B cell (primary cell): ENCODE measurements at regions not wholly inside any gene's neighbourhood (a gene's known extent, or its start where the extent isn't known, plus 50 kb on each side); places are given as distances from the start of the nearest gene placed in this dataset.

Experiments used
- ATAC-seq: fragments of 200-7000 bp; cut with Tn5 transposase; one replicate; pipeline ENCODE4 v1.10.0; 2021; ENCODE audit warnings: low read depth, mild to moderate bottlenecking, moderate number of reproducible peaks, moderate library complexity
- CTCF ChIA-PET: fragments of 350-600 bp; sonication (Branson Sonifier 250); formaldehyde crosslinking; loops from one replicate; lab custom pipeline; 2021; ENCODE audit warnings: antibody characterized with exemption, inconsistent platforms; lab: Charles Lee
- POLR2A ChIA-PET: fragments of 350-600 bp; sonication (Branson Sonifier 250); formaldehyde crosslinking; loops from one replicate; lab custom pipeline; 2021; ENCODE audit warnings: antibody characterized with exemption; lab: Charles Lee
- DNase-seq: peaks from one replicate; pipeline ENCODE4 v3.0.0; 2013
- H2AFZ ChIP-seq: 2 replicates; pipeline ENCODE4 v1.6.1; 2012; ENCODE audit warnings: mild to moderate bottlenecking, low read depth, low read length; ENCODE audit not compliant: insufficient read depth, poor library complexity, severe bottlenecking
- H3K27ac ChIP-seq, 2 donors: 1 replicate in 1 of 2; 2 replicates in 1 of 2; pipeline ENCODE4 v1.5.1; 2012 to 2013; ENCODE audit warnings: low read length in 2 of 2, mild to moderate bottlenecking in 2 of 2, moderate library complexity in 1 of 2
- H3K27me3 ChIP-seq, 4 experiments: fragments of 200-600 bp in 1 of 4; sonication (generic) in 1 of 4; replicated peaks in 1 of 4; 1 replicate in 2 of 4; 2 replicates in 2 of 4; pipeline versions ENCODE4 v1.6.1 to v1.7.0; 2013 to 2016; ENCODE audit warnings: low read length in 3 of 4, mild to moderate bottlenecking in 2 of 4, mixed read lengths in 1 of 4, moderate library complexity in 1 of 4; ENCODE audit not compliant: insufficient read depth in 4 of 4, control insufficient read depth in 3 of 4; ENCODE audit errors: control extremely low read depth in 1 of 4
- H3K36me3 ChIP-seq, 2 experiments: replicated peaks in 1 of 2; 1 replicate in 1 of 2; 2 replicates in 1 of 2; pipeline versions ENCODE4 v1.6.1 to v1.7.1; 2013; ENCODE audit warnings: low read length in 1 of 2; ENCODE audit not compliant: insufficient read depth in 2 of 2, control insufficient read depth in 1 of 2; ENCODE audit errors: control extremely low read depth in 1 of 2, extremely low read depth in 1 of 2
- H3K4me1 ChIP-seq, 2 donors: fragments of 200-600 bp in 1 of 2; sonication (generic) in 1 of 2; 1 replicate in 1 of 2; 2 replicates in 1 of 2; pipeline versions ENCODE4 v1.5.1 to v1.6.1; 2013 to 2017; ENCODE audit warnings: low read length in 2 of 2; ENCODE audit not compliant: control insufficient read depth in 2 of 2, insufficient read depth in 2 of 2
- H3K4me2 ChIP-seq: replicated peaks from 2 replicates; pipeline ENCODE3; 2012; ENCODE audit warnings: mild to moderate bottlenecking, low read depth, low read length; ENCODE audit not compliant: poor library complexity, severe bottlenecking
- H3K4me3 ChIP-seq, 5 experiments: fragments of 200-600 bp in 1 of 5; sonication (generic) in 1 of 5; 1 replicate in 3 of 5; 2 replicates in 2 of 5; pipeline versions ENCODE4 v1.5.1 to v1.7.0; 2011 to 2016; ENCODE audit warnings: low read length in 4 of 5, mild to moderate bottlenecking in 4 of 5, low read depth in 2 of 5, control low read depth in 1 of 5, moderate library complexity in 1 of 5; ENCODE audit not compliant: insufficient read depth in 1 of 5; ENCODE audit errors: control extremely low read depth in 1 of 5, extremely low read depth in 1 of 5
- H3K79me2 ChIP-seq: fragments of 200-600 bp; sonication (generic); one replicate; pipeline ENCODE4 v1.6.0; 2016; ENCODE audit warnings: low read length; ENCODE audit not compliant: control insufficient read depth, insufficient read depth
- H3K9ac ChIP-seq: fragments of 200-600 bp; sonication (generic); 2 replicates; pipeline ENCODE4 v1.6.1; 2017; ENCODE audit warnings: mild to moderate bottlenecking, low read length, moderate library complexity
- H3K9me3 ChIP-seq, 3 donors: one replicate each; pipeline versions ENCODE4 v1.6.1 to v1.7.1; 2013; ENCODE audit warnings: low read length in 2 of 3; ENCODE audit not compliant: control insufficient read depth in 2 of 3, insufficient read depth in 1 of 3; ENCODE audit errors: control extremely low read depth in 1 of 3
- H4K20me1 ChIP-seq: 2 replicates; pipeline ENCODE4 v1.6.0; 2012; ENCODE audit warnings: mild to moderate bottlenecking, low read length; ENCODE audit not compliant: insufficient read depth, control insufficient read depth, poor library complexity, severe bottlenecking
- H3K27ac Mint-ChIP-seq: one replicate; pipeline ENCODE4 v1.8.0; 2021; ENCODE audit warnings: mixed read lengths
- H3K27me3 Mint-ChIP-seq: one replicate; pipeline ENCODE4 v1.8.0; 2021; ENCODE audit warnings: mixed read lengths
- H3K4me1 Mint-ChIP-seq: one replicate; pipeline ENCODE4 v1.8.0; 2021; ENCODE audit warnings: mixed read lengths
- H3K4me3 Mint-ChIP-seq: one replicate; pipeline ENCODE4 v1.8.0; 2021; ENCODE audit warnings: mixed read lengths
- H3K9me3 Mint-ChIP-seq: one replicate; pipeline ENCODE4 v1.8.0; 2022; ENCODE audit warnings: mixed read lengths; ENCODE audit not compliant: insufficient read depth
- CTCF ChIP-seq: fragments of 200-600 bp; IDR thresholded peaks from one replicate; pipeline ENCODE4 v1.8.0; 2022; ENCODE audit warnings: antibody characterized with exemption, mild to moderate bottlenecking
- EZH2 ChIP-seq: IDR thresholded peaks from 2 replicates; pipeline ENCODE4 v1.6.1; 2012; ENCODE audit warnings: borderline replicate concordance, low read depth, mild to moderate bottlenecking, moderate library complexity, low read length; ENCODE audit not compliant: insufficient read depth, poor library complexity, severe bottlenecking
- WGBS: methylation state at CpG from one replicate; pipeline ENCODE4 v1.1.5; 2013; ENCODE audit warnings: missing lambda C conversion rate; ENCODE audit not compliant: insufficient coverage; 5-methylcytosine and 5-hydroxymethylcytosine counted together
- intact Hi-C: fragments of 100-400 bp; cut with micrococcal nuclease; formaldehyde crosslinking; loops from one replicate; pipeline ENCODE4 v1.10.0; 2022

DNA sequence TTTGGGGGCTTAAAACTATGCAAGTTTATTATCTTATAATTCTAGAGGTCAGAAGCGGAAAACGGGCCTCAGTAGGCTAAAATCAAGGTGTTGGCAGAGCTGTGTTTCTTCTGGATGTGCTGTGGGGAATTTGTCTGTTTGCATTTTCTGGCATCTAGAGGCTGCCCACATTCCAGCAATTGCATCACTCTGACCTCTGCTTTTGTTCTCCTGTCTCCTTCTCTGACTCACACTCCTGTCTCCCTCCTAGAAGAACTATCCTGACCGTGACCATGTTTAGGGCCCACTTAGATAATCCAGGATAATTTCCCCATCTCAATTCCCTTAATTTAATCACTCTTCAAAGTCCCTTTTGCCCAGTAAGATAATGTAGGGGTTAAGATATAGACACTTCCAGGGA, 127.4 kb upstream of the DEPDC1 start:
- Histone ChIP-seq H3K36me3 (no peaks in the 10 kb centered on the region), H3K4me3 (no peak overlapping the region), H3K27ac (no peak overlapping the region), H2AFZ (no peak overlapping the region), H3K9me3 (peaks cover 2 to 17% (median 12%) of the 10 kb centered on the region in 3 donors), H3K27me3 (no peaks in the 10 kb centered on the region), H3K4me2 (no peak overlapping the region), H3K4me1 (no peaks in the 10 kb centered on the region), H4K20me1 (no peaks in the 10 kb centered on the region), H3K9ac (no peak overlapping the region), H3K79me2 (no peaks in the 10 kb centered on the region)
- ChIA-PET POLR2A (no interaction called here), CTCF (no interaction called here)
- intact Hi-C loops: no loop called here
- Mint-ChIP-seq H3K27ac (no peak overlapping the region), H3K9me3 (no peaks in the 10 kb centered on the region), H3K27me3 (no peaks in the 10 kb centered on the region), H3K4me1 (no peaks in the 10 kb centered on the region), H3K4me3 (no peak overlapping the region)
- WGBS: 90% methylated on average over 2 of the region's 3 CpGs
- TF ChIP-seq CTCF: no peak
- no peak for TF ChIP-seq EZH2
- DNase-seq (no peak), ATAC-seq (no peak)

DNA sequence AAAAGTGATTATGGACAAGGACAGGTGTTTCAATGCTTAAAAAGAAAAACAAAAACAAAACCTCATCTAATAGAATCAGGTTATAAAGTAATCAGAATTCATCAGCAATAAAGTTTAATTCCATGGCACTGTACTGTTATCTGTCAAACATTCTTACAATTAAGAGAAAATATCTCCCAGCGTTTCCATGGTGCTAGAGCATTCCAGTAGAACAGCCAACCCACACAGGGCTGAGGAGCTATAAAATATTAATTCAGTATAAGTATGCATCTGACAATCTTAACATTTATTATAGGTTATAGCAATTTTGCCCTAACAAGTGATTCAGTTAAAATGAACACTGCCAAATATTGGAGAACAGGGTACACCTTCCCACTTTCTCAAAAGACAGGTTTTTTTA, 128.7 kb upstream of the DEPDC1 start:
- Mint-ChIP-seq H3K4me3 (no peak overlapping the region), H3K4me1 (no peaks in the 10 kb centered on the region), H3K9me3 (no peaks in the 10 kb centered on the region), H3K27me3 (no peaks in the 10 kb centered on the region), H3K27ac (no peak overlapping the region)
- H2AFZ ChIP-seq: no peak overlapping the region
- CTCF ChIA-PET: no interaction called here
- peaks cover 2 to 9% (median 5%) of the 10 kb centered on the region in 3 donors for H3K9me3 ChIP-seq
- ATAC-seq: no peak
- no peaks in the 10 kb centered on the region for H3K4me1 ChIP-seq
- no CpG with 5 or more reads among the region's 1 CpG for WGBS
- no peaks in the 10 kb centered on the region for H4K20me1 ChIP-seq
- POLR2A ChIA-PET: no interaction called here
- DNase-seq: no peak
- TF ChIP-seq CTCF (no peak), EZH2 (no peak)
- no peak overlapping the region for H3K4me2 ChIP-seq
- H3K36me3 ChIP-seq: no peaks in the 10 kb centered on the region
- no peak overlapping the region for H3K9ac ChIP-seq
- H3K4me3 ChIP-seq: no peak overlapping the region
- H3K27ac ChIP-seq: no peak overlapping the region
- H3K79me2 ChIP-seq: no peaks in the 10 kb centered on the region
- H3K27me3 ChIP-seq: no peaks in the 10 kb centered on the region
- intact Hi-C loops: no loop called here
